Neural progenitor cell (in vitro differentiated cells): ENCODE measurements at regions not wholly inside any gene's neighbourhood (a gene's known extent, or its start where the extent isn't known, plus 50 kb on each side); places are given as distances from the start of the nearest gene placed in this dataset.

Experiments
- DNase-seq: peaks from one replicate; pipeline ENCODE4 v3.0.0-alpha.2; 2016; ENCODE audit warnings: low spot score
- H2AFZ ChIP-seq: fragments of 200-600 bp; sonication (generic); replicated peaks from 2 replicates; pipeline ENCODE4 v1.6.1; 2016; ENCODE audit warnings: antibody characterized with exemption
- H3F3A ChIP-seq: fragments of 200-600 bp; sonication (generic); 2 replicates; pipeline ENCODE4 v1.6.1; 2016; ENCODE audit warnings: antibody characterized with exemption, low read depth
- H3K27ac ChIP-seq: fragments of 200-600 bp; sonication (generic); 2 replicates; pipeline ENCODE4 v1.5.1; 2016; ENCODE audit warnings: mild to moderate bottlenecking
- H3K27me3 ChIP-seq: fragments of 200-600 bp; sonication (generic); 2 replicates; pipeline ENCODE4 v1.6.1; 2016; ENCODE audit warnings: mild to moderate bottlenecking, moderate library complexity
- H3K36me3 ChIP-seq: fragments of 200-600 bp; sonication (generic); 2 replicates; pipeline ENCODE4 v1.5.1; 2016
- H3K4me1 ChIP-seq: fragments of 200-600 bp; sonication (generic); 2 replicates; pipeline ENCODE4 v1.6.1; 2016; ENCODE audit warnings: mixed run types
- H3K4me2 ChIP-seq: fragments of 200-600 bp; sonication (generic); 2 replicates; pipeline ENCODE4 v1.6.1; 2016
- H3K4me3 ChIP-seq: fragments of 200-600 bp; sonication (generic); 2 replicates; pipeline ENCODE4 v1.5.1; 2016
- H3K79me2 ChIP-seq: fragments of 200-600 bp; sonication (generic); 2 replicates; pipeline ENCODE4 v1.6.1; 2016; ENCODE audit warnings: low read depth
- H3K9ac ChIP-seq: fragments of 200-600 bp; sonication (generic); 2 replicates; pipeline ENCODE4 v1.6.1; 2016
- H3K9me3 ChIP-seq: fragments of 200-600 bp; sonication (generic); 2 replicates; pipeline ENCODE4 v1.5.1; 2016; ENCODE audit warnings: low read depth
- H4K20me1 ChIP-seq: fragments of 200-600 bp; sonication (generic); 2 replicates; pipeline ENCODE4 v1.6.1; 2016; ENCODE audit warnings: low read depth
- H3K27ac Mint-ChIP-seq: 3 replicates; pipeline ENCODE4 v1.8.0; 2021; ENCODE audit warnings: mixed read lengths
- H3K27me3 Mint-ChIP-seq: 2 replicates; pipeline ENCODE4 v1.8.0; 2022; ENCODE audit warnings: low read depth, mild to moderate bottlenecking, inconsistent platforms, moderate library complexity, mixed read lengths; ENCODE audit not compliant: insufficient read depth
- H3K36me3 Mint-ChIP-seq: 3 replicates; pipeline ENCODE4 v1.8.0; 2021; ENCODE audit warnings: mixed read lengths
- H3K4me1 Mint-ChIP-seq: 3 replicates; pipeline ENCODE4 v1.8.0; 2021; ENCODE audit warnings: mixed read lengths
- H3K4me3 Mint-ChIP-seq: 3 replicates; pipeline ENCODE4 v1.8.0; 2021; ENCODE audit warnings: mild to moderate bottlenecking, moderate library complexity, mixed read lengths
- H3K9me3 Mint-ChIP-seq: 3 replicates; pipeline ENCODE4 v1.8.0; 2020; ENCODE audit warnings: mixed read lengths
- EZH2 ChIP-seq: fragments of 200-600 bp; sonication (generic); IDR thresholded peaks from 2 replicates; pipeline ENCODE4 v1.6.1; 2017; ENCODE audit warnings: antibody characterized with exemption, mild to moderate bottlenecking, moderate library complexity
- EZH2phosphoT487 ChIP-seq: fragments of 200-600 bp; sonication (generic); IDR thresholded peaks from 2 replicates; pipeline ENCODE4 v1.6.1; 2017; ENCODE audit warnings: antibody characterized with exemption
- TF ChIP-seq, protein P1 (sequence below): fragments of 200-600 bp; sonication (generic); IDR thresholded peaks from 2 replicates; pipeline ENCODE4 v1.5.1; 2017; ENCODE audit warnings: antibody characterized with exemption, mild to moderate bottlenecking

DNA sequence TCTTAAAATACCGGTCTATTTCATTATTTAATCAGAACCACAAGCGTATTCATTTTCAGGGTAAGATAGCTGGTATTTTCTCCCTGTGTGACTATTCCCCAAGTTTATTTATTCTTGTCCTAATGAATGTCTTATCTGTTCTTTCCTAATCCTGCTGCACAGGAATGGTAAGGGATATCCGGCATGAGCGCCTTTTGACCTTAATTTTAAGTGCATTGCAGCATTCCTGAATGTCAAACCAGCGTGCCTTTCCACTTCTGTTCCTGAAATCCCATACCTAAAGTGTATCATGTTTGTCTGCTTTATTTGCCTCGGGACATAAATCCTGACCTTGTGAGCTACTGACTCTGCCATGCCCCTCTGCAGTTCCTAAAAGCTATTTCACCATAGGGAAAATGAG is 1713.2 kb upstream of the FLRT2 start:
- Histone ChIP-seq H3K36me3 (no peaks in the 10 kb centered on the region), H3K4me3 (no peak overlapping the region), H3K27ac (no peak overlapping the region), H2AFZ (no peak overlapping the region), H4K20me1 (no peaks in the 10 kb centered on the region), H3K79me2 (no peaks in the 10 kb centered on the region), H3K4me2 (no peak overlapping the region), H3K9ac (no peak overlapping the region), H3K4me1 (no peaks in the 10 kb centered on the region), H3K27me3 (no peaks in the 10 kb centered on the region), H3F3A (no peaks in the 10 kb centered on the region), H3K9me3 (no peaks in the 10 kb centered on the region)
- Mint-ChIP-seq H3K27me3 (peaks cover 2% of the 10 kb centered on the region), H3K4me1 (no peaks in the 10 kb centered on the region), H3K4me3 (no peak overlapping the region), H3K9me3 (no peaks in the 10 kb centered on the region), H3K36me3 (no peaks in the 10 kb centered on the region), H3K27ac (no peak overlapping the region)
- no peak for DNase-seq
- TF ChIP-seq, protein P1, sequence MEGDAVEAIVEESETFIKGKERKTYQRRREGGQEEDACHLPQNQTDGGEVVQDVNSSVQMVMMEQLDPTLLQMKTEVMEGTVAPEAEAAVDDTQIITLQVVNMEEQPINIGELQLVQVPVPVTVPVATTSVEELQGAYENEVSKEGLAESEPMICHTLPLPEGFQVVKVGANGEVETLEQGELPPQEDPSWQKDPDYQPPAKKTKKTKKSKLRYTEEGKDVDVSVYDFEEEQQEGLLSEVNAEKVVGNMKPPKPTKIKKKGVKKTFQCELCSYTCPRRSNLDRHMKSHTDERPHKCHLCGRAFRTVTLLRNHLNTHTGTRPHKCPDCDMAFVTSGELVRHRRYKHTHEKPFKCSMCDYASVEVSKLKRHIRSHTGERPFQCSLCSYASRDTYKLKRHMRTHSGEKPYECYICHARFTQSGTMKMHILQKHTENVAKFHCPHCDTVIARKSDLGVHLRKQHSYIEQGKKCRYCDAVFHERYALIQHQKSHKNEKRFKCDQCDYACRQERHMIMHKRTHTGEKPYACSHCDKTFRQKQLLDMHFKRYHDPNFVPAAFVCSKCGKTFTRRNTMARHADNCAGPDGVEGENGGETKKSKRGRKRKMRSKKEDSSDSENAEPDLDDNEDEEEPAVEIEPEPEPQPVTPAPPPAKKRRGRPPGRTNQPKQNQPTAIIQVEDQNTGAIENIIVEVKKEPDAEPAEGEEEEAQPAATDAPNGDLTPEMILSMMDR = no peak
- TF ChIP-seq EZH2 = no peak
- TF ChIP-seq EZH2phosphoT487 = no peak

DNA sequence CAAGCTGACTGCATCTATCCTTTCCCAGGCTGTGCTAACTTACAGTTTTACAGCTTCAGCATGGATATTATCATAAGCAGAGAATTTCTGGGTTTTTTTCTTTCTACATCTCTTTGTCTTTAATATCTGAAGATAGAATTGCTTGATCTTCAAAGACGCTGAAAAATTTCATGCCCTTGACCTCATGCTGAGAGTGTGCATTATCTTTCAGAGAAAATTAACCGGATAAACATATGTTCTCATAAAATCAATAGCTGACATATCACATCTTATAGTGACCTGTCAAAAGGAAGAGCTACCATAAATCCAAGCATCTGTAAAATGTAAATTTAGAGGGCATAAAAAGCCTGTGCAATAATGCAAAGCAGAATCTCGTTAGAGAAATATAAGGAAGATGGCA is 1704.1 kb upstream of the FLRT2 start:
- DNase-seq = no peak
- TF ChIP-seq, protein P1 = no peak
- no peak for TF ChIP-seq EZH2phosphoT487
- TF ChIP-seq EZH2 = no peak
- Histone ChIP-seq H3K9me3 (no peaks in the 10 kb centered on the region), H3K4me2 (no peak overlapping the region), H3K9ac (no peak overlapping the region), H3K79me2 (no peaks in the 10 kb centered on the region), H3K4me3 (no peak overlapping the region), H3F3A (no peaks in the 10 kb centered on the region), H3K4me1 (no peaks in the 10 kb centered on the region), H3K27ac (no peak overlapping the region), H3K36me3 (no peaks in the 10 kb centered on the region), H4K20me1 (no peaks in the 10 kb centered on the region), H3K27me3 (no peaks in the 10 kb centered on the region), H2AFZ (no peak overlapping the region)
- no peak overlapping the region for H3K27ac Mint-ChIP-seq
- no peaks in the 10 kb centered on the region for H3K9me3 Mint-ChIP-seq
- no peaks in the 10 kb centered on the region for H3K27me3 Mint-ChIP-seq
- H3K4me3 Mint-ChIP-seq = no peak overlapping the region
- no peaks in the 10 kb centered on the region for H3K4me1 Mint-ChIP-seq
- H3K36me3 Mint-ChIP-seq = no peaks in the 10 kb centered on the region

DNA sequence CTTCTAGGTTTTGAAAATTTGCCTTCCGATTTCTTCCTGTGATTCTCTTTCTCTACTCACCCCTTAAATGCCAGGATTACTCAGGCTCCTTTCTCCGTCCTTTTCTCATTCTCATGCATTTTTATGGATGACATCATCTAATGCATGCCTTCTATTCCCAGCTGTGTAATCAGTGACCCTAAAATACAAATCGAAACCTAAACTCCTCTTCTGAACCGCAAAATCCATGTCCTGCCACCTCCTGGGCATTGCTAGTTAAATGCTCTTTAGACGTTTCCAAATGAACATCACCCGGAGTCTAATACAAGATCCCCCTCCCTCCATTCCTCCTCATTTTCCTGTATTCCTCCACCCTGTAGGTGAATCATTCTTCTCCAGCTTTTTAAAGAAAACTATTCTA is 1703.1 kb upstream of the FLRT2 start:
- Histone ChIP-seq H3K4me1 (no peaks in the 10 kb centered on the region), H3K27ac (no peak overlapping the region), H3K9ac (no peak overlapping the region), H3K36me3 (no peaks in the 10 kb centered on the region), H3K4me3 (no peak overlapping the region), H3K79me2 (no peaks in the 10 kb centered on the region), H3K4me2 (no peak overlapping the region), H4K20me1 (no peaks in the 10 kb centered on the region), H3F3A (no peaks in the 10 kb centered on the region), H2AFZ (no peak overlapping the region), H3K9me3 (no peaks in the 10 kb centered on the region), H3K27me3 (no peaks in the 10 kb centered on the region)
- Mint-ChIP-seq H3K36me3 (no peaks in the 10 kb centered on the region), H3K27me3 (no peaks in the 10 kb centered on the region), H3K9me3 (no peaks in the 10 kb centered on the region), H3K4me1 (no peaks in the 10 kb centered on the region), H3K27ac (no peak overlapping the region), H3K4me3 (no peak overlapping the region)
- no peak for DNase-seq
- no peak for TF ChIP-seq EZH2
- TF ChIP-seq, protein P1 = no peak

DNA sequence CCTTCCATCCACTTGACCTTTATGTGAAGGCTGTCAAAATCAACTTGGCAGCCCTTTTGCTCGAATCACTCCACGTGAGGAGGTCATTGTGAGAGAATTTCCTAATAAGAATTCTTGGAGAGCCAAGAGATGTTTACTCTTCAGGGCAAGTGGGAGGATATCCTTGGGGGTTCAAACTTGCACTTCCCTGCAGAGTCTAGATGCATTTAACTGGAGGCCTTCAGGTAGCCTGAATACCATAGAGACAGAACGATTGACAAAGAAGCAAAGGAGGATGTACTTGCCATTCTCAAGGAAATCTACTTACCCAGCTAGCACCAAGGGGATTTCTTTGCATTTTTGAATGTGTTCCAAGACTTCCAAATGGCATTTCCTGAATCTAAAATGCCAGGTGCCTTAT is 1702.6 kb upstream of the FLRT2 start:
- H3F3A ChIP-seq = no peaks in the 10 kb centered on the region
- H3K9me3 Mint-ChIP-seq = no peaks in the 10 kb centered on the region
- H3K79me2 ChIP-seq = no peaks in the 10 kb centered on the region
- no peak for DNase-seq
- TF ChIP-seq, protein P1 = no peak
- no peak for TF ChIP-seq EZH2
- no peak for TF ChIP-seq EZH2phosphoT487
- no peak overlapping the region for H3K4me3 ChIP-seq
- H3K27me3 ChIP-seq = no peaks in the 10 kb centered on the region
- no peak overlapping the region for H3K9ac ChIP-seq
- no peak overlapping the region for H3K27ac Mint-ChIP-seq
- H3K4me3 Mint-ChIP-seq = no peak overlapping the region
- H2AFZ ChIP-seq = no peak overlapping the region
- no peak overlapping the region for H3K27ac ChIP-seq
- no peak overlapping the region for H3K4me2 ChIP-seq
- H3K36me3 Mint-ChIP-seq = no peaks in the 10 kb centered on the region
- no peaks in the 10 kb centered on the region for H3K4me1 Mint-ChIP-seq
- H3K4me1 ChIP-seq = no peaks in the 10 kb centered on the region
- no peaks in the 10 kb centered on the region for H4K20me1 ChIP-seq
- no peaks in the 10 kb centered on the region for H3K9me3 ChIP-seq
- no peaks in the 10 kb centered on the region for H3K27me3 Mint-ChIP-seq
- H3K36me3 ChIP-seq = no peaks in the 10 kb centered on the region
